Colonic mucosa (tissue), 4 donors: ENCODE measurements at regions not wholly inside any gene's neighbourhood (a gene's known extent, or its start where the extent isn't known, plus 50 kb on each side); places are given as distances from the start of the nearest gene placed in this dataset.

Experiments
- DNase-seq: peaks from one replicate; pipeline ENCODE4 v3.0.0-alpha.2; 2020
- H3K27ac ChIP-seq: fragments of 200-600 bp; one replicate; pipeline ENCODE4 v1.8.0; 2021
- H3K27me3 ChIP-seq: fragments of 200-600 bp; one replicate; pipeline ENCODE4 v1.8.0; 2021
- H3K36me3 ChIP-seq: fragments of 200-600 bp; one replicate; pipeline ENCODE4 v1.8.0; 2021
- H3K4me1 ChIP-seq: fragments of 200-600 bp; one replicate; pipeline ENCODE4 v1.8.0; 2021; ENCODE audit warnings: mild to moderate bottlenecking
- H3K4me3 ChIP-seq: fragments of 200-600 bp; one replicate; pipeline ENCODE4 v1.8.0; 2021
- H3K9ac ChIP-seq, 2 donors: one replicate each; pipeline ENCODE4 v1.7.0; 2013; ENCODE audit warnings: control low read depth in 2 of 2, low read depth in 2 of 2, low read length in 2 of 2
- H3K9me3 ChIP-seq: fragments of 200-600 bp; one replicate; pipeline ENCODE4 v1.8.0; 2021
- CTCF ChIP-seq: fragments of 200-600 bp; IDR thresholded peaks from one replicate; pipeline ENCODE4 v1.8.0; 2022; ENCODE audit warnings: antibody characterized with exemption, mild to moderate bottlenecking
- intact Hi-C: fragments of 100-400 bp; cut with DNase I; formaldehyde crosslinking; loops from one replicate; pipeline ENCODE4 v1.14.1; 2022
- donor health status: healthy.
- donor health status: DM: no; HTN: no; CAD: no.
- donor health status: DM: no; HTN: no; CAD: no.

GRCh38 chr7:119555788-119556187 lies 717.2 kb upstream of the KCND2 start:
- no peak for DNase-seq
- H3K27me3 ChIP-seq, result no peaks in the 10 kb centered on the region
- H3K36me3 ChIP-seq, result no peaks in the 10 kb centered on the region
- intact Hi-C loops, result no loop called here
- no peak overlapping the region for H3K27ac ChIP-seq
- H3K4me3 ChIP-seq, result no peak overlapping the region
- no peaks in the 10 kb centered on the region for H3K9me3 ChIP-seq
- H3K4me1 ChIP-seq, result no peaks in the 10 kb centered on the region
- no peak overlapping the region for H3K9ac ChIP-seq
- no peak for TF ChIP-seq CTCF

GRCh38 chr7:119556436-119556835 lies 716.5 kb upstream of the KCND2 start:
- no peaks in the 10 kb centered on the region for H3K9me3 ChIP-seq
- H3K27ac ChIP-seq, result no peak overlapping the region
- intact Hi-C loops, result no loop called here
- no peak for TF ChIP-seq CTCF
- DNase-seq, result no peak
- no peak overlapping the region for H3K4me3 ChIP-seq
- no peaks in the 10 kb centered on the region for H3K36me3 ChIP-seq
- H3K9ac ChIP-seq, result no peak overlapping the region
- H3K27me3 ChIP-seq, result no peaks in the 10 kb centered on the region
- H3K4me1 ChIP-seq, result no peaks in the 10 kb centered on the region

- Histone ChIP-seq H3K4me3 (no peak overlapping the region), H3K9ac (no peak overlapping the region), H3K27ac (no peak overlapping the region), H3K36me3 (no peaks in the 10 kb centered on the region), H3K27me3 (no peaks in the 10 kb centered on the region), H3K9me3 (no peaks in the 10 kb centered on the region), H3K4me1 (no peaks in the 10 kb centered on the region)
- intact Hi-C loops, result no loop called here
- TF ChIP-seq CTCF, result no peak
- DNase-seq, result no peak
Measured at GRCh38 chr7:119561751-119562150, 711.2 kb upstream of the KCND2 start.

- intact Hi-C loops, result no loop called here
- no peaks in the 10 kb centered on the region for H3K9me3 ChIP-seq
- no peaks in the 10 kb centered on the region for H3K4me1 ChIP-seq
- H3K27ac ChIP-seq, result no peak overlapping the region
- H3K4me3 ChIP-seq, result no peak overlapping the region
- H3K36me3 ChIP-seq, result no peaks in the 10 kb centered on the region
- DNase-seq, result no peak
- H3K27me3 ChIP-seq, result no peaks in the 10 kb centered on the region
- no peak for TF ChIP-seq CTCF
- no peak overlapping the region for H3K9ac ChIP-seq
Measured at GRCh38 chr7:119562839-119563238, 710.1 kb upstream of the KCND2 start.

- H3K27me3 ChIP-seq, result no peaks in the 10 kb centered on the region
- no peak for TF ChIP-seq CTCF
- no peaks in the 10 kb centered on the region for H3K36me3 ChIP-seq
- no peak overlapping the region for H3K4me3 ChIP-seq
- no peaks in the 10 kb centered on the region for H3K9me3 ChIP-seq
- DNase-seq, result no peak
- no peaks in the 10 kb centered on the region for H3K4me1 ChIP-seq
- H3K9ac ChIP-seq, result no peak overlapping the region
- intact Hi-C loops, result no loop called here
- no peak overlapping the region for H3K27ac ChIP-seq
Measured at GRCh38 chr7:119571666-119572065, 701.3 kb upstream of the KCND2 start.

- no peak for DNase-seq
- Histone ChIP-seq H3K27me3 (no peaks in the 10 kb centered on the region), H3K4me3 (no peak overlapping the region), H3K4me1 (no peaks in the 10 kb centered on the region), H3K9ac (no peak overlapping the region), H3K9me3 (no peaks in the 10 kb centered on the region), H3K27ac (no peak overlapping the region), H3K36me3 (no peaks in the 10 kb centered on the region)
- TF ChIP-seq CTCF, result no peak
- intact Hi-C loops, result no loop called here
Measured at GRCh38 chr7:119572132-119572531, 700.8 kb upstream of the KCND2 start.
